ENCODE measurements at regions not wholly inside any gene's neighbourhood (a gene's known extent, or its start where the extent isn't known, plus 50 kb on each side); places are given as distances from the start of the nearest gene placed in this dataset.
A peak's percentile ranks its signal among the peaks of the same experiment; 100 is the strongest.

- H3K4me3 Mint-ChIP-seq (ENCODE audit: unreplicated experiment) = no peak overlapping the region
- no peak for TF ChIP-seq CTCF (IDR thresholded peaks at IDR 0.05; ENCODE audit: unreplicated experiment)
Observed at GRCh38 chr7:48806731-48807130, 117.6 kb upstream of the CDC14C start.

GRCh38 chr7:48811071-48811470 is 113.3 kb upstream of the CDC14C start:
- TF ChIP-seq CTCF (IDR thresholded peaks at IDR 0.05; ENCODE audit: unreplicated experiment) = no peak
- DNase-seq (ENCODE audit: low spot score) = no peak
- no peaks in the 10 kb centered on the region for H3K36me3 Mint-ChIP-seq (ENCODE audit: low read depth, unreplicated experiment)
- H3K4me3 Mint-ChIP-seq (ENCODE audit: unreplicated experiment) = no peak overlapping the region
- no peaks in the 10 kb centered on the region for H3K9me3 Mint-ChIP-seq (ENCODE audit: unreplicated experiment)
- H3K4me1 Mint-ChIP-seq (ENCODE audit: unreplicated experiment) = no peaks in the 10 kb centered on the region
- no peaks in the 10 kb centered on the region for H3K27me3 Mint-ChIP-seq (ENCODE audit: unreplicated experiment)
- no peak overlapping the region for H3K27ac Mint-ChIP-seq (ENCODE audit: unreplicated experiment)

More at GRCh38 chr7:48806731-48807130, 117.6 kb upstream of the CDC14C start:
- Mint-ChIP-seq H3K9me3 (ENCODE audit: unreplicated experiment) (no peaks in the 10 kb centered on the region), H3K4me1 (ENCODE audit: unreplicated experiment) (no peaks in the 10 kb centered on the region), H3K36me3 (ENCODE audit: low read depth, unreplicated experiment) (no peaks in the 10 kb centered on the region), H3K27ac (ENCODE audit: unreplicated experiment) (no peak overlapping the region), H3K27me3 (ENCODE audit: unreplicated experiment) (no peaks in the 10 kb centered on the region)
- no peak for DNase-seq (ENCODE audit: low spot score)

GRCh38 chr7:48813472-48813871 is 110.9 kb upstream of the CDC14C start:
- H3K4me1 Mint-ChIP-seq (ENCODE audit: unreplicated experiment) = no peaks in the 10 kb centered on the region
- H3K4me3 Mint-ChIP-seq (ENCODE audit: unreplicated experiment) = no peak overlapping the region
- TF ChIP-seq CTCF (IDR thresholded peaks at IDR 0.05; ENCODE audit: unreplicated experiment) = no peak
- no peaks in the 10 kb centered on the region for H3K27me3 Mint-ChIP-seq (ENCODE audit: unreplicated experiment)
- H3K27ac Mint-ChIP-seq (ENCODE audit: unreplicated experiment) = peak overlapping the region; percentile 15
- H3K9me3 Mint-ChIP-seq (ENCODE audit: unreplicated experiment) = no peaks in the 10 kb centered on the region
- no peaks in the 10 kb centered on the region for H3K36me3 Mint-ChIP-seq (ENCODE audit: low read depth, unreplicated experiment)
- DNase-seq (ENCODE audit: low spot score) = no peak

- Mint-ChIP-seq H3K27ac (ENCODE audit: unreplicated experiment) (no peak overlapping the region), H3K4me3 (ENCODE audit: unreplicated experiment) (no peak overlapping the region), H3K4me1 (ENCODE audit: unreplicated experiment) (no peaks in the 10 kb centered on the region)
Observed at GRCh38 chr7:48822138-48822537, 102.2 kb upstream of the CDC14C start.

More at GRCh38 chr7:48822138-48822537, 102.2 kb upstream of the CDC14C start:
- no peaks in the 10 kb centered on the region for H3K9me3 Mint-ChIP-seq (ENCODE audit: unreplicated experiment)
- H3K36me3 Mint-ChIP-seq (ENCODE audit: low read depth, unreplicated experiment) = no peaks in the 10 kb centered on the region
- no peak for TF ChIP-seq CTCF (IDR thresholded peaks at IDR 0.05; ENCODE audit: unreplicated experiment)
- H3K27me3 Mint-ChIP-seq (ENCODE audit: unreplicated experiment) = no peaks in the 10 kb centered on the region
- no peak for DNase-seq (ENCODE audit: low spot score)
